ENCODE measurements at regions not wholly inside any gene's neighbourhood (a gene's known extent, or its start where the extent isn't known, plus 50 kb on each side); places are given as distances from the start of the nearest gene placed in this dataset.

DNA sequence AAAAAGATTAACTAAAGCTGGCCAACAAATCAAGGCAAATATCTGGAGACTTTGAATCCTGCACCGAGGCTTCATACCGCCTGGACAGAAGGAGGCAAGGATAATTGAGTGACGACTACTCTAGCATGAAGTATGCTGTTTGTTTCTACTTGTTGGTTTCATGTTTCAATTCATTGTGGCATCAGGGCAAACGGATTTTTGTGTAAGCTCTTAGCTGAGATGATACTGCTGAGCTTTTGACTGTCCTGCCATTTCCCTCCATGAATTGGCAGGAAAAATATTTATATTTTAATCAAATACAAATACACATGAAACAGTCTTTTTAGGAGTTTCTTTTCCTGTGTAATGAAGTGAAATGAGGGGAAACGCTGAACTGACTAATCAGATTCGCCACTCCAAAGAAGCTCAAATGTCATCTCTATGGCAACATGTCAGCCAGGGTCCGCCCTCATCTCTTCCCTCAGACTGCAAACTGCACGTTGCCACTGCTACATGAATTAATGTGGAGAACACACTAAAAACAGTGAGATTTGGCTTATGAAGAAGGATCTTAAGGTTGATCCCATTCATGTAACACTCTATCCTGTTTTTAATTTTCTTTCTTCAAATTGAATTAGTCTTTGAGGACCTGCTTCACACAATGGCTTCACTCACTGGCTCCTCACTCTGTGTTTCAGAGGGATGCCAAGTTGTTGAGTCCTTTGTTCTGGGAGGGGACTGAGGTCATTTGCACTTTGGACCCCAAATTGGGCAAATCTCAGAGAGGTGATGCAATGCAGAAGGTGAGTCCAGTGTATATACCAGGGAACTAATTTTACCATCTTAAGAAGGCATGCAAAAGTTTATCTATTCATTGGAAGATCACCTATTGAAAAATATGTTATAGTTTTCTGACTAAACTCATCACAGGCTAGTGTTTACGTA lies 149.6 kb upstream of the MID1 start:
- H3K4me3 ChIP-seq (ENCODE audit: low read depth, low read length), result peak overlapping the region; percentile 74
- H2AFZ ChIP-seq (ENCODE audit: low read length, unreplicated experiment), result peak overlapping the region; percentile 98
- no peaks in the 10 kb centered on the region for H3K79me2 ChIP-seq (ENCODE audit: control insufficient read depth, insufficient read depth, low read length, unreplicated experiment)
- peak overlapping the region; percentile 59 for H3K27ac ChIP-seq (ENCODE audit: low read depth, low read length)
- no peaks in the 10 kb centered on the region for H3K36me3 ChIP-seq (ENCODE audit: insufficient read depth, low read length)
- no peaks in the 10 kb centered on the region for H3K27me3 ChIP-seq (ENCODE audit: insufficient read depth, low read length)
- peaks cover 17% of the 10 kb centered on the region for H3K4me1 ChIP-seq (ENCODE audit: control insufficient read depth, insufficient read depth, low read length, unreplicated experiment)

DNA sequence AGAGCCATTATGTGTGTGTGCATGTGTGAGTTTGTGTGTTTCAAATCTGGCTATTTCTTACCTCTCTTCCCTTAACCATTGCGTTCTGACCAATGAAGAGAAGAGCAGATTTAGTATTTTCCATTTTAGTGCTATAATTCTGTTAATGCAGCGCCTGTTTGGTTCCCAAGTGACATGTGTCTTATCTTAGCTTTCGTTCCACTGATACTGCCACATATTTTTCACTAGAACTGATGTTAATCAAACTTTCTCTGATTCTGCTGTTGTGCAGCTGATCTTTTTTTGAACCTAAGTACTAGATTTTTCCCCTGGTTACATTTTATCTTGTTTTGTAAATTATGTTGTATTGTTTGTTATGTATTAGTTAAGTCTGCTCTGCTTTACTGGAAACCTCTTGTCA lies 152.9 kb upstream of the MID1 start:
- Histone ChIP-seq H3K27me3 (ENCODE audit: insufficient read depth, low read length) (no peaks in the 10 kb centered on the region), H3K27ac (ENCODE audit: low read depth, low read length) (no peak overlapping the region), H3K36me3 (ENCODE audit: insufficient read depth, low read length) (no peaks in the 10 kb centered on the region), H3K4me1 (ENCODE audit: control insufficient read depth, insufficient read depth, low read length, unreplicated experiment) (peaks cover 16% of the 10 kb centered on the region), H3K4me3 (ENCODE audit: low read depth, low read length) (no peak overlapping the region), H2AFZ (ENCODE audit: low read length, unreplicated experiment) (no peak overlapping the region), H3K79me2 (ENCODE audit: control insufficient read depth, insufficient read depth, low read length, unreplicated experiment) (no peaks in the 10 kb centered on the region)

DNA sequence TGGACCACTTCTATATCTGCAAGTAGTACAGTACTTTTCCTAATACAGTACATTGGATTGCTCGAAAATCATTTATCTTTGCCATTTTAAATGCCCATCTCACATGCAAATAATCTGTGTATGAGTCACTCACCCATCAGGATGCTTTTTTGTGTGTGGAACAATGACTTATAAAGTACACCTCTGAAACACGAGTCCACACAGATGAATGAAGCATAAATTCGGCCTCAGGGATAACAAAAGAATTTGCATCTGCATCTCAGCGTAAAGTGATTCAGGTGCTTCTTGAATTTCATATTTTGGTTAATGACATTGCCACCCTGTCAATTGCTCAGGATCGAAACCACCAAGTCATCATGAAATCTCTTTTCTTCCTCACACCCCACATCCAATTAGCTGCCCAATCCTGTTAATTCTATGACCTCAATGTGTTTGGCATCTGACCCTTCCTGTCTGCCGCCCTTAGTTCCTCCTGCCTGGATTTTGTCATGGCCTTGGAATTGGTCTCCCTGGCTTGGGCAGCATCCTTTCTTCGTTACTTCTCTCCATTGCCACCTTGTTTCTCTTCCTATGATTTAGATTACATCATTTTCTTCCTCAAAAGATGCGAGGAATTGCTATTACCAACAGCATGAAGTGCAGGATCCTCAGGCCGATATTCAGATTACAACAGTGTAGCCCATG lies 161.6 kb upstream of the MID1 start:
- Histone ChIP-seq H3K4me1 (ENCODE audit: control insufficient read depth, insufficient read depth, low read length, unreplicated experiment) (no peaks in the 10 kb centered on the region), H2AFZ (ENCODE audit: low read length, unreplicated experiment) (no peak overlapping the region), H3K36me3 (ENCODE audit: insufficient read depth, low read length) (no peaks in the 10 kb centered on the region), H3K79me2 (ENCODE audit: control insufficient read depth, insufficient read depth, low read length, unreplicated experiment) (no peaks in the 10 kb centered on the region), H3K27ac (ENCODE audit: low read depth, low read length) (no peak overlapping the region), H3K4me3 (ENCODE audit: low read depth, low read length) (no peak overlapping the region), H3K27me3 (ENCODE audit: insufficient read depth, low read length) (no peaks in the 10 kb centered on the region)

DNA sequence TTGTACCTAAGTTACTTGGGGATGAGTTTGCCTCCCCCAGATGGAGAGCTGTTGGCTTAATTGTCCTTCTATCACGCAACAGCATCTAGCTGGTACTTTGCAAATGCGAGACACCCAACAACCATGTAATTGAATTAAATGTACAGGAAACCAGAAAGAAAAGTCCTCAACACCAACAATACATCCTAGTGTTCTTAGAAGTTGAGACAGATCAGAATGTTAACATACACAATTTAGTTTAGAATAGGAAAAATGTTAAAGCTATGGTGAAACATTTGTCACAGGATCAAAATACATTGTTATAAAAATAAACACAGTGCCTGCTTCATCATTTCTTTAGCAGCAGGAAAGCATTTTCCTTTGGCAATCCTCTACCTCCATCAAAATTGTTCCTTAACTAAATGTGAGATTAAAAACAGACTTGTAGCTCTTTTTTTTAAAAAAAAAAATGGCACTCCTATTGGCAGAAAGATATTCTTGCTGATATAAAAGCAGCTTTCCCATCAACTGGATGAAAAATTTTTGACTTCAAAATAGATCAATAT lies 163.1 kb upstream of the MID1 start:
- H3K36me3 ChIP-seq (ENCODE audit: insufficient read depth, low read length), result no peaks in the 10 kb centered on the region
- no peak overlapping the region for H2AFZ ChIP-seq (ENCODE audit: low read length, unreplicated experiment)
- no peaks in the 10 kb centered on the region for H3K79me2 ChIP-seq (ENCODE audit: control insufficient read depth, insufficient read depth, low read length, unreplicated experiment)
- H3K4me1 ChIP-seq (ENCODE audit: control insufficient read depth, insufficient read depth, low read length, unreplicated experiment), result no peaks in the 10 kb centered on the region
- no peak overlapping the region for H3K27ac ChIP-seq (ENCODE audit: low read depth, low read length)
- H3K27me3 ChIP-seq (ENCODE audit: insufficient read depth, low read length), result no peaks in the 10 kb centered on the region
- no peak overlapping the region for H3K4me3 ChIP-seq (ENCODE audit: low read depth, low read length)

DNA sequence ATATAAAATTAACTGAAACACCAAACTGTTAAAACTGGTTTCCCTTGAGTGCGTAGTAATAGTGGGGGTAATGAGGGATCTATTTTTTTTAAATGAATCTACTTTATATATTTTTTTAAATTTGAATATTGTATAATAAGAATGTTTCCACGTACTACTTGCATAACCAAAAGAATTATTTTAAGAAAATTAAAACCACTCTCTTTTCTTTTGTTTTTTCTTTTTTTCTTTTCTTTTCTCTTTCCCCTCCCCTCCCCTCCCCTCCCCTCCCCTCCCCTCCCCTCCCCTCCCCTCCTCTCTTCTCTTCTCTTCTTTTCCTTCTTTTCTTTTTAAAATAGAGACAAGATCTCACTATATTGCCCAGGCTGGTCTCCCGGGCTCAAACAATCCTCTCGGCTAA lies 166.9 kb upstream of the MID1 start:
- H3K27me3 ChIP-seq (ENCODE audit: insufficient read depth, low read length), result no peaks in the 10 kb centered on the region
- no peaks in the 10 kb centered on the region for H3K36me3 ChIP-seq (ENCODE audit: insufficient read depth, low read length)
- no peaks in the 10 kb centered on the region for H3K79me2 ChIP-seq (ENCODE audit: control insufficient read depth, insufficient read depth, low read length, unreplicated experiment)
- no peak overlapping the region for H3K4me3 ChIP-seq (ENCODE audit: low read depth, low read length)
- H3K4me1 ChIP-seq (ENCODE audit: control insufficient read depth, insufficient read depth, low read length, unreplicated experiment), result no peaks in the 10 kb centered on the region
- H3K27ac ChIP-seq (ENCODE audit: low read depth, low read length), result no peak overlapping the region
- no peak overlapping the region for H2AFZ ChIP-seq (ENCODE audit: low read length, unreplicated experiment)

DNA sequence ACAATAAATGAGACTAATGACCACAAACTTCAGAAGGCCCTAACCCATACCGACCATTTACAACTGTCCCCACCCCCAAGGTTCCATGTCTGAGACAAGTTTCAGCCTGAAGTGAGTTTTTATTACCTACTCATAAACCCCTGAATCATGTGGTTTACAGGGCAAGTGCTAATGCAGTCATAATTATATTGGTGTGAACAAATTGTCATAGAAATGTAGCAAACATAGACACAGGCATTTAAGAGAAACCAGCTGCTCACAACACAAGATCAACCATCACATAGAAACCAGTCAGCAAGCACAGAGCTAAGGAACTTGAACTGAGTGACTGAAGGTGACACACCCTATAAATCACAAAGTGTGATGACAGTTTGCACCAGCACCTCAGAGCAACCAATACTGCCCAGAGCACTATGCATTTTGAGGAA lies 173.8 kb upstream of the MID1 start:
- H3K27me3 ChIP-seq (ENCODE audit: insufficient read depth, low read length), result no peaks in the 10 kb centered on the region
- H3K79me2 ChIP-seq (ENCODE audit: control insufficient read depth, insufficient read depth, low read length, unreplicated experiment), result no peaks in the 10 kb centered on the region
- H2AFZ ChIP-seq (ENCODE audit: low read length, unreplicated experiment), result no peak overlapping the region
- no peaks in the 10 kb centered on the region for H3K36me3 ChIP-seq (ENCODE audit: insufficient read depth, low read length)
- H3K4me1 ChIP-seq (ENCODE audit: control insufficient read depth, insufficient read depth, low read length, unreplicated experiment), result no peaks in the 10 kb centered on the region
- H3K27ac ChIP-seq (ENCODE audit: low read depth, low read length), result no peak overlapping the region
- H3K4me3 ChIP-seq (ENCODE audit: low read depth, low read length), result no peak overlapping the region

DNA sequence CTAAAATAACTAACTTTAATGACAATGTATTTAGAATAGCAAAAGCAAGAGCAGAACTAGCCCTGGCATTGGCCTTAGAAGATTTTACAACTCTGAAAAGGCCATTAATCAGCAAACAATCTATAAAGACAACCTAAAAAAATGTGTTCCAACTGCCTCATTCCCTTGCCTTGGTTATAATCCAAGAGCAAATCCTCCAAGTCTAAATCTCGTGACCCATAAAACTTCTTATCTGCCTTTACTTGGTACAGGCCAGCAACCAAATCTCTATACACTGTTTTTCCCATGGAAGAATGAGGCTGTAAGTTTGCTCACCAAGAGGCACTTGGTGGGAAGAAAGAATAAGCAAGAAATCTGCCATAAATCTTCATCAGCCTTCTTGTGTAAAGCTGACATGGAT lies 175.3 kb upstream of the MID1 start:
- no peaks in the 10 kb centered on the region for H3K27me3 ChIP-seq (ENCODE audit: insufficient read depth, low read length)
- H3K4me3 ChIP-seq (ENCODE audit: low read depth, low read length), result no peak overlapping the region
- H3K36me3 ChIP-seq (ENCODE audit: insufficient read depth, low read length), result no peaks in the 10 kb centered on the region
- H3K4me1 ChIP-seq (ENCODE audit: control insufficient read depth, insufficient read depth, low read length, unreplicated experiment), result no peaks in the 10 kb centered on the region
- no peak overlapping the region for H3K27ac ChIP-seq (ENCODE audit: low read depth, low read length)
- no peaks in the 10 kb centered on the region for H3K79me2 ChIP-seq (ENCODE audit: control insufficient read depth, insufficient read depth, low read length, unreplicated experiment)
- no peak overlapping the region for H2AFZ ChIP-seq (ENCODE audit: low read length, unreplicated experiment)

DNA sequence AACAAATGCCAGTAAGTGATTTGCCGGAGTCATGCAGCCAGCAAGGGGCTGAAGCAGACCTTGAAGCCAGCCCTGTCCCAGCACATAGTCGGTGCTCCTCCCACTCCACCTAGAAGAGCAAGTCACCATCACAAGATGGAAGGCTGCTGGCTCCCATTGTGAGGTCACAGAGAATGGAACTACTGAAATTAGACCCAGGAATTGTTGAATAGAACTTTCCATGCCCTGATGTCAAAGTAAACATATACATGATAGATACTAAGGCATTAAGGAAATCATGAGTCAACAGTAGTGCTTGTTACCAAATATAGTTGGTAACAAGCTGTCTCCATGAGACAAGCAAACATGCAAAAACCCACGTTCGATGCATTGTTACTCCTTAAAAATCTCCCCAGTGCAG lies 177.1 kb upstream of the MID1 start:
- H3K36me3 ChIP-seq (ENCODE audit: insufficient read depth, low read length), result no peaks in the 10 kb centered on the region
- H3K79me2 ChIP-seq (ENCODE audit: control insufficient read depth, insufficient read depth, low read length, unreplicated experiment), result no peaks in the 10 kb centered on the region
- no peaks in the 10 kb centered on the region for H3K27me3 ChIP-seq (ENCODE audit: insufficient read depth, low read length)
- H3K4me3 ChIP-seq (ENCODE audit: low read depth, low read length), result no peak overlapping the region
- H3K4me1 ChIP-seq (ENCODE audit: control insufficient read depth, insufficient read depth, low read length, unreplicated experiment), result no peaks in the 10 kb centered on the region
- no peak overlapping the region for H2AFZ ChIP-seq (ENCODE audit: low read length, unreplicated experiment)
- no peak overlapping the region for H3K27ac ChIP-seq (ENCODE audit: low read depth, low read length)

DNA sequence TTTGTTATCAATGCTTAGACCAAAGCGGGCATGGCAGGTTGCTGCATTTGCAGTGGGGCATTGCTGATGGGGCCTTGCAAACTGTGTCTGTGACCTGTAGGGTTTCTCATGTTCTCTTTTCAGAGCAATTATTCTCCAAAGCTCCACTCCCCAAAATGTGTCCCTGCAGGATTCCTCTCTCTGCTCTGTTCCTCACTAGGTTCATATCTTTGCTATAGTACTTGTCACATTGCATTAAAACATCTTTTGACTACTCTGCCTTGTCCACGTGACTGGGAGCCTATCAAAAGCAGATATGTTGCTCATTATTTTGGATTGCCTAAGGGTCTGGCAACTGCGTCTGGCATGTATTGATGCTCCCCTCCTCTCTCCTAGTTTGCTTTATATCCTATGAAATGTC lies 177.7 kb upstream of the MID1 start:
- H3K4me1 ChIP-seq (ENCODE audit: control insufficient read depth, insufficient read depth, low read length, unreplicated experiment), result no peaks in the 10 kb centered on the region
- no peak overlapping the region for H3K27ac ChIP-seq (ENCODE audit: low read depth, low read length)
- H3K4me3 ChIP-seq (ENCODE audit: low read depth, low read length), result no peak overlapping the region
- H3K79me2 ChIP-seq (ENCODE audit: control insufficient read depth, insufficient read depth, low read length, unreplicated experiment), result no peaks in the 10 kb centered on the region
- no peaks in the 10 kb centered on the region for H3K36me3 ChIP-seq (ENCODE audit: insufficient read depth, low read length)
- no peaks in the 10 kb centered on the region for H3K27me3 ChIP-seq (ENCODE audit: insufficient read depth, low read length)
- no peak overlapping the region for H2AFZ ChIP-seq (ENCODE audit: low read length, unreplicated experiment)

DNA sequence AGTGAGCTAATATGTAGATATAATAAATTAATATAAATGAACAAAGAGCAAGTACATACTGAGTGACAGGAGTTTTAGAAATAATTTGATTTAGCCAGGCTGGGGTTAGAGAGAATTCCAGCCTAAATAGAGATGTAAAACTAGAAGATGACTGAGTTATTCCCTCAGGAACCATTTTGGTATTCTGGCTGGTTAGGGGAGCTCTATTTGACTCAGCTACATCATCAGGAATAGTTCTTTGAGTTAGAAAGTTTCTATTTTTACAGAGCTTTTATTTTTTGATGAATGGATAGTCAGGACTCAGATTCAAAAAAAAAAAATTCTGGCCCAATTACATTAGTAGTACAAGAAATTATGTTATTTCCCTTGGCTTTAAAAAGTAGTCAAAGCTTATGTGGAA lies 180.4 kb upstream of the MID1 start:
- no peak overlapping the region for H3K4me3 ChIP-seq (ENCODE audit: low read depth, low read length)
- no peaks in the 10 kb centered on the region for H3K27me3 ChIP-seq (ENCODE audit: insufficient read depth, low read length)
- no peaks in the 10 kb centered on the region for H3K36me3 ChIP-seq (ENCODE audit: insufficient read depth, low read length)
- no peak overlapping the region for H3K27ac ChIP-seq (ENCODE audit: low read depth, low read length)
- no peaks in the 10 kb centered on the region for H3K4me1 ChIP-seq (ENCODE audit: control insufficient read depth, insufficient read depth, low read length, unreplicated experiment)
- no peak overlapping the region for H2AFZ ChIP-seq (ENCODE audit: low read length, unreplicated experiment)
- H3K79me2 ChIP-seq (ENCODE audit: control insufficient read depth, insufficient read depth, low read length, unreplicated experiment), result no peaks in the 10 kb centered on the region

DNA sequence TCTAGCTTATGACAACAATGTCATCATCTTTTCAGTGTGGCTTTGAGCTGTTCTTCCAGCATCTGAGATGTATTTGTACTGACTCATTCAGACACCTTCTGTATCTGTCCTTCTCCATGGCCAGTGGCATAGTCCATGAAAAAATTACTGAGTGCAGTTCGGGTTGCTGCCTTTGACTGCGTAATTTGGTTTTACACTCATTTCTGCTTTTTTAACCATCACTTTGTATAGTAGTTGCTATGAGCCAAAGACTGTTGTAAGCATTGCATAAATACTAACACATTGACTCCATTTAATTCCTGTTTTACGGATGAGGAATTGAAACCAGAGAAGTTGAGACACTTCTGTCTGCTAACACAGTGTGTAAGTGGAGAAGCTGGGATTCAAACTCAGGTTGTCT lies 190.7 kb upstream of the MID1 start:
- Histone ChIP-seq H3K27me3 (ENCODE audit: insufficient read depth, low read length) (no peaks in the 10 kb centered on the region), H3K79me2 (ENCODE audit: control insufficient read depth, insufficient read depth, low read length, unreplicated experiment) (no peaks in the 10 kb centered on the region), H3K36me3 (ENCODE audit: insufficient read depth, low read length) (no peaks in the 10 kb centered on the region), H2AFZ (ENCODE audit: low read length, unreplicated experiment) (no peak overlapping the region), H3K4me3 (ENCODE audit: low read depth, low read length) (no peak overlapping the region), H3K4me1 (ENCODE audit: control insufficient read depth, insufficient read depth, low read length, unreplicated experiment) (no peaks in the 10 kb centered on the region), H3K27ac (ENCODE audit: low read depth, low read length) (no peak overlapping the region)
